H1 (cell line): ENCODE measurements at regions not wholly inside any gene's neighbourhood (a gene's known extent, or its start where the extent isn't known, plus 50 kb on each side); places are given as distances from the start of the nearest gene placed in this dataset.

Experiments used
- CTCF ChIA-PET: fragments of 300-600 bp; sonication (Branson Sonifier 250); formaldehyde crosslinking; loops from one replicate; lab custom pipeline; 2021; ENCODE audit not compliant: partially characterized antibody; lab: Charles Lee
- POLR2A ChIA-PET: fragments of 300-600 bp; sonication (Branson Sonifier 250); formaldehyde crosslinking; loops from one replicate; lab custom pipeline; 2021; ENCODE audit warnings: inconsistent platforms; ENCODE audit not compliant: partially characterized antibody; lab: Charles Lee
- DNase-seq, 2 experiments: peaks; one replicate each; pipeline versions ENCODE4 v3.0.0 to v3.0.0-alpha.2; 2010 to 2022; ENCODE audit warnings: low spot score in 2 of 2, low read depth in 1 of 2, mixed read lengths in 1 of 2
- FAIRE-seq: peaks from 2 replicates; lab custom pipeline; 2011; peaks lifted over from hg19 to GRCh38; lab: Jason Lieb, UNC
- H2AFZ ChIP-seq: 2 replicates; pipeline ENCODE4 v1.8.1; 2012; ENCODE audit warnings: low read length, inconsistent platforms
- H2AK5ac ChIP-seq: 2 replicates; pipeline ENCODE4 v1.6.1; 2013; ENCODE audit warnings: low read depth, low read length
- H2BK120ac ChIP-seq: replicated peaks from 2 replicates; pipeline ENCODE3; 2013; ENCODE audit warnings: low read depth, low read length, inconsistent platforms
- H2BK12ac ChIP-seq: 2 replicates; pipeline ENCODE4 v1.6.1; 2013; ENCODE audit warnings: low read depth, low read length
- H2BK15ac ChIP-seq: 2 replicates; pipeline ENCODE4 v1.6.1; 2013; ENCODE audit warnings: low read length
- H2BK20ac ChIP-seq: 2 replicates; pipeline ENCODE4 v1.6.1; 2013; ENCODE audit warnings: low read length
- H2BK5ac ChIP-seq: 2 replicates; pipeline ENCODE4 v1.6.1; 2013; ENCODE audit warnings: low read depth, low read length
- H3K14ac ChIP-seq: 2 replicates; pipeline ENCODE4 v1.6.1; 2013; ENCODE audit warnings: inconsistent platforms; ENCODE audit not compliant: insufficient read length
- H3K18ac ChIP-seq: 2 replicates; pipeline ENCODE4 v1.6.1; 2013; ENCODE audit warnings: low read length; ENCODE audit errors: extremely low read depth
- H3K23ac ChIP-seq: 2 replicates; pipeline ENCODE4 v1.6.1; 2013; ENCODE audit warnings: inconsistent platforms; ENCODE audit not compliant: insufficient read length
- H3K23me2 ChIP-seq: 2 replicates; pipeline ENCODE4 v1.6.1; 2013; ENCODE audit warnings: low read depth, low read length
- H3K27ac ChIP-seq: 2 replicates; pipeline ENCODE4 v1.6.1; 2011; ENCODE audit warnings: low read depth, low read length, inconsistent platforms
- H3K27me3 ChIP-seq, 4 experiments: replicated peaks in 1 of 4; 1 replicate in 1 of 4; 2 replicates in 3 of 4; pipeline versions ENCODE4 v1.6.1 to v1.8.1; 2011 to 2013; ENCODE audit warnings: low read length in 3 of 4, mild to moderate bottlenecking in 3 of 4, inconsistent platforms in 2 of 4, mixed read lengths in 2 of 4, moderate library complexity in 1 of 4; ENCODE audit not compliant: control insufficient read depth in 3 of 4, insufficient read depth in 3 of 4; ENCODE audit errors: extremely low read depth in 1 of 4
- H3K36me3 ChIP-seq, 4 experiments: 2 replicates each; pipeline versions ENCODE4 v1.6.1 to v1.8.1; 2011 to 2013; ENCODE audit warnings: mild to moderate bottlenecking in 4 of 4, low read length in 3 of 4, moderate library complexity in 2 of 4, control low read depth in 1 of 4, inconsistent platforms in 1 of 4; ENCODE audit not compliant: insufficient read depth in 4 of 4, control insufficient read depth in 2 of 4
- H3K4ac ChIP-seq: replicated peaks from 2 replicates; pipeline ENCODE3; 2013; ENCODE audit warnings: low read length, low read depth, mixed read lengths, inconsistent platforms; ENCODE audit not compliant: insufficient read length
- H3K4me1 ChIP-seq, 4 experiments: replicated peaks in 1 of 4; 1 replicate in 1 of 4; 2 replicates in 3 of 4; pipeline versions ENCODE4 v1.6.1 to v1.8.1; 2011 to 2013; ENCODE audit warnings: low read length in 3 of 4, inconsistent platforms in 2 of 4, mixed read lengths in 1 of 4; ENCODE audit not compliant: insufficient read depth in 4 of 4, control insufficient read depth in 3 of 4
- H3K4me2 ChIP-seq, 2 experiments: 2 replicates each; pipeline versions ENCODE4 v1.6.1 to v1.8.1; 2011 to 2013; ENCODE audit warnings: low read depth in 2 of 2, low read length in 2 of 2, control low read depth in 1 of 2, inconsistent platforms in 1 of 2, mild to moderate bottlenecking in 1 of 2; ENCODE audit not compliant: insufficient read depth in 1 of 2
- H3K4me3 ChIP-seq, 4 experiments: fragments of 200-600, 300-600 bp in 1 of 4; sonication (generic), shearing (Covaris generic), sonication (Bioruptor Twin) in 1 of 4; 2 replicates each; pipeline versions ENCODE4 v1.5.1 to v1.8.1; 2011 to 2016; ENCODE audit warnings: low read length in 4 of 4, low read depth in 3 of 4, control low read depth in 2 of 4, inconsistent platforms in 2 of 4, mild to moderate bottlenecking in 2 of 4, mixed read lengths in 1 of 4, moderate library complexity in 1 of 4; ENCODE audit not compliant: insufficient read depth in 2 of 4; ENCODE audit errors: extremely low read depth in 1 of 4
- H3K56ac ChIP-seq: replicated peaks from 2 replicates; pipeline ENCODE3; 2013; ENCODE audit warnings: low read depth, mild to moderate bottlenecking, mixed read lengths, low read length, inconsistent platforms; ENCODE audit not compliant: insufficient read length
- H3K79me1 ChIP-seq: 2 replicates; pipeline ENCODE4 v1.6.1; 2013; ENCODE audit warnings: low read depth, low read length, control low read depth
- H3K79me2 ChIP-seq, 2 experiments: 2 replicates each; pipeline versions ENCODE4 v1.6.1 to v1.8.1; 2012 to 2013; ENCODE audit warnings: low read length in 2 of 2, mild to moderate bottlenecking in 2 of 2, inconsistent platforms in 1 of 2; ENCODE audit not compliant: insufficient read depth in 2 of 2, control insufficient read depth in 1 of 2
- H3K9ac ChIP-seq, 4 experiments: replicated peaks in 1 of 4; 1 replicate in 1 of 4; 2 replicates in 3 of 4; pipeline versions ENCODE4 v1.6.1 to v1.8.1; 2011 to 2013; ENCODE audit warnings: low read depth in 3 of 4, low read length in 3 of 4, control low read depth in 2 of 4, mild to moderate bottlenecking in 2 of 4, moderate library complexity in 2 of 4, inconsistent platforms in 1 of 4; ENCODE audit errors: extremely low read depth in 1 of 4
- H3K9me3 ChIP-seq, 2 experiments: 2 replicates each; pipeline versions ENCODE4 v1.6.1 to v1.8.1; 2012 to 2013; ENCODE audit warnings: mild to moderate bottlenecking in 2 of 2, moderate library complexity in 2 of 2, control low read depth in 1 of 2, inconsistent platforms in 1 of 2, low read depth in 1 of 2, low read length in 1 of 2, mixed read lengths in 1 of 2; ENCODE audit not compliant: insufficient read depth in 2 of 2
- H4K20me1 ChIP-seq, 2 experiments: replicated peaks in 1 of 2; 2 replicates each; pipeline versions ENCODE3 to v1.8.1; 2011 to 2013; ENCODE audit warnings: inconsistent platforms in 2 of 2, low read length in 2 of 2, mild to moderate bottlenecking in 1 of 2; ENCODE audit not compliant: insufficient read depth in 2 of 2, control insufficient read depth in 1 of 2
- H4K5ac ChIP-seq: 2 replicates; pipeline ENCODE4 v1.6.1; 2013; ENCODE audit warnings: low read length, low read depth, mixed read lengths, inconsistent platforms; ENCODE audit not compliant: insufficient read length
- H4K8ac ChIP-seq: 2 replicates; pipeline ENCODE4 v1.8.0; 2013; ENCODE audit warnings: mild to moderate bottlenecking, moderate library complexity, low read length, inconsistent platforms; ENCODE audit not compliant: insufficient read depth; ENCODE audit errors: extremely low read depth
- H4K91ac ChIP-seq: replicated peaks from 2 replicates; pipeline ENCODE3; 2013; ENCODE audit warnings: low read length, mixed read lengths, inconsistent platforms; ENCODE audit not compliant: insufficient read length
- BACH1 ChIP-seq: IDR thresholded peaks from 2 replicates; pipeline ENCODE4 v1.6.1; 2012; ENCODE audit warnings: low read length, improper control_type of control experiment
- CHD1 ChIP-seq: IDR thresholded peaks from 2 replicates; pipeline ENCODE4 v1.6.1; 2012; ENCODE audit warnings: low read depth, low read length, improper control_type of control experiment
- CREB1 ChIP-seq: IDR thresholded peaks from 2 replicates; pipeline ENCODE4 v1.6.1; 2012; ENCODE audit warnings: inconsistent platforms
- EZH2 ChIP-seq: fragments of 200-600 bp; sonication (generic); IDR thresholded peaks from 2 replicates; pipeline ENCODE4 v1.7.1; 2012; ENCODE audit warnings: low read depth, mild to moderate bottlenecking, moderate library complexity, low read length, inconsistent platforms; ENCODE audit not compliant: severe bottlenecking
- GTF2F1 ChIP-seq: IDR thresholded peaks from 2 replicates; pipeline ENCODE4 v1.6.1; 2012; ENCODE audit warnings: low read depth, low read length, improper control_type of control experiment, borderline replicate concordance
- HDAC2 ChIP-seq, 2 experiments: fragments of 300-600 bp in 1 of 2; sonication (generic) in 1 of 2; IDR thresholded peaks; 2 replicates each; pipeline ENCODE4 v1.6.1; 2011 to 2012; ENCODE audit warnings: low read depth in 2 of 2, low read length in 2 of 2, mild to moderate bottlenecking in 2 of 2, moderate library complexity in 2 of 2, borderline replicate concordance in 1 of 2, inconsistent platforms in 1 of 2
- KDM1A ChIP-seq: fragments of 200-600, 300-600 bp; sonication (generic); IDR thresholded peaks from 2 replicates; pipeline ENCODE4 v1.7.1; 2016; ENCODE audit warnings: mild to moderate bottlenecking, low read length, borderline replicate concordance
- POLR2A ChIP-seq, 2 experiments: IDR thresholded peaks; 1 replicate in 1 of 2; 2 replicates in 1 of 2; pipeline ENCODE4 v1.6.1; 2011; ENCODE audit warnings: low read depth in 2 of 2, low read length in 2 of 2, mild to moderate bottlenecking in 2 of 2; ENCODE audit errors: control extremely low read depth in 1 of 2
- SIX5 ChIP-seq: IDR thresholded peaks from 2 replicates; pipeline ENCODE4 v1.6.1; 2011; ENCODE audit warnings: mild to moderate bottlenecking, low read depth, low read length
- SP2 ChIP-seq: IDR thresholded peaks from 2 replicates; pipeline ENCODE4 v1.6.1; 2012; ENCODE audit warnings: mild to moderate bottlenecking, low read length, inconsistent platforms
- TBP ChIP-seq: IDR thresholded peaks from 2 replicates; pipeline ENCODE4 v1.6.1; 2011; ENCODE audit warnings: low read depth, low read length, improper control_type of control experiment
- TEAD4 ChIP-seq: IDR thresholded peaks from 2 replicates; pipeline ENCODE4 v1.6.1; 2012; ENCODE audit warnings: low read depth, low read length, inconsistent platforms, mixed read lengths
- WGBS, 2 experiments: shearing (Covaris generic) in 1 of 2; methylation state at CpG; one replicate each; pipeline versions ENCODE4 v1.1.6 to v1.1.7; 2013 to 2015; ENCODE audit warnings: low lambda C conversion rate in 2 of 2, mixed read lengths in 2 of 2, inconsistent platforms in 1 of 2, low coverage in 1 of 2, missing lambda C conversion rate in 1 of 2; ENCODE audit not compliant: insufficient replicate concordance in 2 of 2, insufficient coverage in 1 of 2, insufficient read length in 1 of 2; ENCODE audit errors: extremely low coverage in 1 of 2, missing lambda C conversion rate in 1 of 2; 5-methylcytosine and 5-hydroxymethylcytosine counted together
- TF ChIP-seq, protein P1 (sequence below): IDR thresholded peaks from 2 replicates; pipeline ENCODE4 v1.6.1; 2012; ENCODE audit warnings: inconsistent platforms
- TF ChIP-seq, protein P2 (sequence below): IDR thresholded peaks from 2 replicates; pipeline ENCODE4 v1.6.1; 2011; ENCODE audit warnings: low read depth, mild to moderate bottlenecking, low read length; ENCODE audit not compliant: insufficient read depth

DNA sequence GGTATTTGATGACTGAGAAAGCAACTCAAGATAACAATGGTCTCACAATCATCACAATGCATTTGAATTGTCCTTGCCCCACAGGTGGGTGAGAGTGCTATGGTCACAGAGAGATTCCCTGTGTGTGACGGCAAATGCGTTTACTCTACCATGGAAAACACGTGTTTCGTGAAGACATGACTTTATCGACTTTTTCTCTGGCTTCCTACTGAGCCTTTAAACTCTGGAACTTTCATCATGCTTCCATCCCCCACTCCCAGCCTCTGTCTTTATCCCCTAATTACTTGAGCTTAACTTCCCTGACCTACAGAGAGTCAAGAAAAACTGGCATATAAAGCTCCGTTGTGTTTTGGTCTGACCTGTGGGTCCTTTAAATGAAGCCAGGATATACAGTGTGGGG is 414.1 kb upstream of the CLINT1 start:
- DNase-seq: peak in 1 of 2 experiments; percentile 17
- TF ChIP-seq GTF2F1: no peak
- TF ChIP-seq SIX5: no peak
- no peak for TF ChIP-seq EZH2
- TF ChIP-seq HDAC2 (IDR thresholded peaks at IDR 0.05; ENCODE audit: borderline replicate concordance in 1 of 2, low read depth in 2 of 2, low read length in 2 of 2): peak in 1 of 2 experiments; percentile 66; a peak in 1 of 4 replicates
- peak; percentile 48; the same call in 1 of the 2 replicates for TF ChIP-seq CREB1
- TF ChIP-seq, protein P1, sequence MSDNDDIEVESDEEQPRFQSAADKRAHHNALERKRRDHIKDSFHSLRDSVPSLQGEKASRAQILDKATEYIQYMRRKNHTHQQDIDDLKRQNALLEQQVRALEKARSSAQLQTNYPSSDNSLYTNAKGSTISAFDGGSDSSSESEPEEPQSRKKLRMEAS: peak; percentile 84
- no peak for TF ChIP-seq TBP
- no peak for TF ChIP-seq CHD1
- TF ChIP-seq TEAD4: no peak
- TF ChIP-seq BACH1: no peak
- no peak for TF ChIP-seq KDM1A
- TF ChIP-seq, protein P2, sequence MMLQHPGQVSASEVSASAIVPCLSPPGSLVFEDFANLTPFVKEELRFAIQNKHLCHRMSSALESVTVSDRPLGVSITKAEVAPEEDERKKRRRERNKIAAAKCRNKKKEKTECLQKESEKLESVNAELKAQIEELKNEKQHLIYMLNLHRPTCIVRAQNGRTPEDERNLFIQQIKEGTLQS: no peak
- no peak for TF ChIP-seq SP2
- TF ChIP-seq POLR2A (IDR thresholded peaks at IDR 0.05; ENCODE audit: control extremely low read depth in 1 of 2, low read depth in 2 of 2, low read length in 2 of 2): no peak

More for the DNA sequence above, 414.1 kb upstream of the CLINT1 start:
- POLR2A ChIA-PET: interaction anchor here (0.7 kb wide), 1 partner anchor 110 kb away, joined by 3 read pairs; no protein-coding TSS in a partner anchor
- no peak overlapping the region for H3K18ac ChIP-seq
- CTCF ChIA-PET: interaction anchor here (0.6 to 1.6 kb wide), 3 partner anchors 20 to 836 kb away, joined by 3 to 6 read pairs (median 5); no protein-coding TSS in a partner anchor
- H4K8ac ChIP-seq: no peak overlapping the region
- H2AK5ac ChIP-seq: no peak overlapping the region
- H2BK15ac ChIP-seq: no peak overlapping the region
- no peaks in the 10 kb centered on the region for H3K23me2 ChIP-seq
- no peak overlapping the region for H3K56ac ChIP-seq
- no peak overlapping the region for H3K27ac ChIP-seq
- no peak overlapping the region for H3K9ac ChIP-seq
- peak overlapping the region; percentile 37 to 57 for H3K4me2 ChIP-seq
- peak overlapping the region; percentile 45 for H2BK120ac ChIP-seq
- H2AFZ ChIP-seq: peak overlapping the region; percentile 11; the same call in 1 of the 2 replicates
- H3K23ac ChIP-seq: no peak overlapping the region
- H3K9me3 ChIP-seq: no peaks in the 10 kb centered on the region
- no peaks in the 10 kb centered on the region for H3K36me3 ChIP-seq
- peak overlapping the region in 2 of 4 experiments; percentile 19 to 22; a peak in 1 of 8 replicates for H3K4me3 ChIP-seq
- no peaks in the 10 kb centered on the region for H3K79me1 ChIP-seq
- H3K79me2 ChIP-seq: no peaks in the 10 kb centered on the region
- no peak overlapping the region for H2BK20ac ChIP-seq
- WGBS, 2 experiments: 19% methylated on average over 6 of the region's 6 CpGs; no CpG with 5 or more reads in 1 of the 2 experiments
- H3K4ac ChIP-seq: no peak overlapping the region
- peak; percentile 72 for FAIRE-seq
- H4K5ac ChIP-seq: no peak overlapping the region
- no peak overlapping the region; the same call in 1 of the 2 replicates for H2BK5ac ChIP-seq
- H3K27me3 ChIP-seq: no peaks in the 10 kb centered on the region; a peak in 1 of 7 replicates
- no peak overlapping the region for H4K91ac ChIP-seq
- H3K14ac ChIP-seq: no peak overlapping the region
- peak overlapping the region; percentile 2; the same call in 1 of the 2 replicates for H2BK12ac ChIP-seq
- H4K20me1 ChIP-seq: no peaks in the 10 kb centered on the region
- peaks cover 0 to 6% (median 6%) of the 10 kb centered on the region in 4 experiments; a peak in 5 of 7 replicates for H3K4me1 ChIP-seq
